ENCODE measurements at regions not wholly inside any gene's neighbourhood (a gene's known extent, or its start where the extent isn't known, plus 50 kb on each side); places are given as distances from the start of the nearest gene placed in this dataset.

- Histone ChIP-seq H2BK15ac (ENCODE audit: low read depth, low read length) (no peak overlapping the region), H2AK5ac (ENCODE audit: low read depth, low read length) (no peak overlapping the region), H3K4me2 (ENCODE audit: low read depth, low read length) (no peak overlapping the region), H3K4me1 (ENCODE audit: control insufficient read depth, insufficient read depth, low read length) (no peaks in the 10 kb centered on the region; the same call in 1 of the 2 replicates), H2AFZ (replicated peaks; ENCODE audit: low read length, poor library complexity) (no peak overlapping the region), H2AK9ac (replicated peaks; ENCODE audit: low read depth, low read length, poor library complexity) (no peak overlapping the region), H3K27me3 (ENCODE audit: control insufficient read depth, insufficient read depth, low read length) (peaks cover 9% of the 10 kb centered on the region), H3K9me1 (ENCODE audit: insufficient read depth, low read length) (no peaks in the 10 kb centered on the region; the same call in 1 of the 2 replicates), H2BK120ac (ENCODE audit: low read depth, low read length) (no peak overlapping the region), H3K14ac (replicated peaks; ENCODE audit: low read depth, low read length) (no peak overlapping the region), H3K27ac (ENCODE audit: insufficient read depth, low read length) (no peak overlapping the region), H3K4ac (ENCODE audit: low read depth, low read length) (no peak overlapping the region), H4K8ac (ENCODE audit: low read depth in 2 of 2, low read length in 2 of 2) (no peak overlapping the region), H3K9ac (ENCODE audit: low read depth, low read length) (no peak overlapping the region), H4K91ac (ENCODE audit: insufficient read depth, low read depth, low read length) (no peak overlapping the region), H3K36me3 (ENCODE audit: control insufficient read depth, insufficient read depth, low read length) (no peaks in the 10 kb centered on the region), H3K4me3 (ENCODE audit: insufficient read depth, low read depth, low read length) (no peak overlapping the region), H2BK20ac (ENCODE audit: low read depth, low read length) (no peak overlapping the region), H3K79me1 (ENCODE audit: low read depth in 1 of 2, low read length in 2 of 2) (no peaks in the 10 kb centered on the region), H4K20me1 (ENCODE audit: insufficient read depth, low read length) (no peaks in the 10 kb centered on the region), H3K23ac (ENCODE audit: low read depth, low read length) (no peak overlapping the region), H3K18ac (ENCODE audit: low read depth, low read length) (no peak overlapping the region; the same call in 1 of the 2 replicates), H3K56ac (ENCODE audit: extremely low read depth, insufficient read depth, low read length) (no peak overlapping the region), H3K9me3 (ENCODE audit: control insufficient read depth, insufficient read depth, low read length) (no peaks in the 10 kb centered on the region), H2BK5ac (ENCODE audit: low read depth, low read length, poor library complexity, severe bottlenecking) (no peak overlapping the region), H4K5ac (ENCODE audit: low read depth, low read length) (no peak overlapping the region)
- ChIA-PET POLR2A (ENCODE audit: unreplicated experiment) (no interaction called here), CTCF (interaction anchor here (0.7 to 0.8 kb wide), 2 partner anchors 10 to 232 kb away, joined by 3 to 4 read pairs; no protein-coding TSS in a partner anchor)
- ATAC-seq (ENCODE audit: low read depth) = peak; percentile 78
- 60% methylated on average over 1 of the region's 6 CpGs; no CpG with 5 or more reads in 1 of the 2 experiments for whole genome bisulfite sequencing, 2 experiments (ENCODE audit: extremely low coverage in 2 of 2, insufficient read length in 1 of 2)
- in situ Hi-C loops (cut with MboI; ENCODE audit: low sequenced_read_pairs) = loop anchor here (10.0 to 25.0 kb wide), 2 partner anchors 902 to 1044 kb away; no protein-coding TSS in a partner anchor
- DNase-seq = peak; percentile 57
- BruUV-seq (replicated peaks) = no TSS peak
- dilution Hi-C loops (cut with HindIII; ENCODE audit: low sequenced_read_pairs, unreplicated experiment) = no loop called here
- TF ChIP-seq SMC3 (IDR thresholded peaks at IDR 0.05; ENCODE audit: low read depth, low read length) (peak; percentile 46), CEBPB (IDR thresholded peaks at IDR 0.05; ENCODE audit: low read depth, low read length) (no peak), RAD21 (IDR thresholded peaks at IDR 0.05; ENCODE audit: low read length) (peak; percentile 77), CTCF (conservative IDR thresholded peaks at IDR 0.05; ENCODE audit: low read depth, low read length) (peak; percentile 63), RCOR1 (IDR thresholded peaks at IDR 0.05; ENCODE audit: insufficient replicate concordance, low read length) (no peak), USF2 (IDR thresholded peaks at IDR 0.05; ENCODE audit: low read depth, low read length) (no peak)
- intact Hi-C loops (cut with micrococcal nuclease) = loop anchor here (2.0 to 10.0 kb wide), 3 partner anchors 382 to 800 kb away; partner anchors contain the start of gene BMP4
These were observed 58.0 kb upstream of the CDKN3 start for GRCh38 chr14:54338696-54339317.
